Osteoblast (primary cell): ENCODE measurements at regions not wholly inside any gene's neighbourhood (a gene's known extent, or its start where the extent isn't known, plus 50 kb on each side); places are given as distances from the start of the nearest gene placed in this dataset. TPM values are rescaled to one million over a fixed set of nuclear protein-coding genes. Genes with fewer than 3 reads are reported as not detected.

ENCODE experiments used
- DNase-seq: peaks from one replicate; pipeline ENCODE4 v3.0.0; 2011; ENCODE audit warnings: low spot score, mixed read lengths; ENCODE audit not compliant: insufficient read length; ENCODE audit errors: missing footprints
- H2AFZ ChIP-seq: 2 replicates; pipeline ENCODE4 v1.6.0; 2011; ENCODE audit warnings: mild to moderate bottlenecking, low read length
- H3K27ac ChIP-seq: 2 replicates; pipeline ENCODE4 v1.5.1; 2011; ENCODE audit warnings: mild to moderate bottlenecking, low read depth, low read length, moderate library complexity
- H3K27me3 ChIP-seq: 2 replicates; pipeline ENCODE4 v1.6.0; 2012; ENCODE audit warnings: mild to moderate bottlenecking, control low read depth, inconsistent platforms, low read length, moderate library complexity; ENCODE audit not compliant: insufficient read depth
- H3K36me3 ChIP-seq: 2 replicates; pipeline ENCODE4 v1.5.1; 2011; ENCODE audit warnings: mild to moderate bottlenecking, low read length, control low read depth, moderate library complexity; ENCODE audit not compliant: insufficient read depth
- H3K4me1 ChIP-seq: 2 replicates; pipeline ENCODE4 v1.5.1; 2011; ENCODE audit warnings: mild to moderate bottlenecking, low read length, control low read depth, moderate library complexity; ENCODE audit not compliant: insufficient read depth
- H3K4me2 ChIP-seq: 2 replicates; pipeline ENCODE4 v1.6.0; 2011; ENCODE audit warnings: mild to moderate bottlenecking, low read length; ENCODE audit not compliant: insufficient read depth
- H3K4me3 ChIP-seq: fragments of 200-600 bp; sonication (generic); 3 replicates; pipeline ENCODE4 v1.5.1; 2012; ENCODE audit warnings: mild to moderate bottlenecking, low read length, inconsistent platforms; ENCODE audit not compliant: insufficient read depth
- H3K79me2 ChIP-seq: 2 replicates; pipeline ENCODE4 v1.6.0; 2012; ENCODE audit warnings: mild to moderate bottlenecking, low read length, control low read depth, inconsistent platforms; ENCODE audit not compliant: insufficient read depth
- H3K9me3 ChIP-seq: 2 replicates; pipeline ENCODE4 v1.5.1; 2011; ENCODE audit warnings: low read depth, low read length, control low read depth
- H4K20me1 ChIP-seq: 2 replicates; pipeline ENCODE4 v1.6.0; 2012; ENCODE audit warnings: mild to moderate bottlenecking, low read length, control low read depth; ENCODE audit not compliant: insufficient read depth
- small RNA-seq: library from RNA; depleted of rRNA; stranded (forward); fragments of <200 nt; gene quantifications from one replicate; pipeline ENCODE3, GENCODE V24; 2012
- TF ChIP-seq, protein P1 (sequence below): IDR thresholded peaks from 2 replicates; pipeline ENCODE4 v1.5.1; 2011; ENCODE audit warnings: mild to moderate bottlenecking, low read depth, low read length, moderate library complexity; ENCODE audit errors: extremely low read depth

DNA sequence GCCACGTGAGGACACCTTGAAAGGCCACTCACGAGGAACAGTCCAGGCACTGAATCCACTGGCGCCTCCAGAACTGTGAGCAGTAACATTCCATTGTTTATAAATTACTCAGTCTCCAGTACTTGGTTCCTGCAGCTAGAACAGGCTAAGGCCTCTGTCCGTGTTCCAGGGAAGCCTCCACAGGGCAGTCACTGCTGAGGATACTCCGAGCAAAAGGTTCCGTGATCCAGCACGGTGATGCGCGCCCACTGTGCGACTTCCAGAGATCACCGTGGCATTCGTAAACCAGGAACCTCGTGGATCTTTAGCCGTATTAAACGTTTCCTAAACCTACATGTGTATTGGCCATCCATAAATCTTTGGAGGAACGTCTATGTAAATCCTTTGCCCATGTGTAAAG, 51.5 kb upstream of the SALL3 start:
- Histone ChIP-seq H3K4me1 (no peaks in the 10 kb centered on the region), H3K27me3 (no peaks in the 10 kb centered on the region)
- DNase-seq, result no peak

GRCh38 chr18:78929516-78929915, 50.1 kb upstream of the SALL3 start:
- H3K27me3 ChIP-seq, result no peaks in the 10 kb centered on the region
- H3K9me3 ChIP-seq, result peaks cover 2% of the 10 kb centered on the region

More for the DNA sequence above, 51.5 kb upstream of the SALL3 start:
- Histone ChIP-seq H4K20me1 (no peaks in the 10 kb centered on the region), H3K4me3 (no peak overlapping the region), H3K9me3 (peaks cover 3% of the 10 kb centered on the region), H3K36me3 (no peaks in the 10 kb centered on the region), H2AFZ (no peak overlapping the region), H3K79me2 (no peaks in the 10 kb centered on the region), H3K4me2 (no peak overlapping the region), H3K27ac (no peak overlapping the region)
- TF ChIP-seq, protein P1, sequence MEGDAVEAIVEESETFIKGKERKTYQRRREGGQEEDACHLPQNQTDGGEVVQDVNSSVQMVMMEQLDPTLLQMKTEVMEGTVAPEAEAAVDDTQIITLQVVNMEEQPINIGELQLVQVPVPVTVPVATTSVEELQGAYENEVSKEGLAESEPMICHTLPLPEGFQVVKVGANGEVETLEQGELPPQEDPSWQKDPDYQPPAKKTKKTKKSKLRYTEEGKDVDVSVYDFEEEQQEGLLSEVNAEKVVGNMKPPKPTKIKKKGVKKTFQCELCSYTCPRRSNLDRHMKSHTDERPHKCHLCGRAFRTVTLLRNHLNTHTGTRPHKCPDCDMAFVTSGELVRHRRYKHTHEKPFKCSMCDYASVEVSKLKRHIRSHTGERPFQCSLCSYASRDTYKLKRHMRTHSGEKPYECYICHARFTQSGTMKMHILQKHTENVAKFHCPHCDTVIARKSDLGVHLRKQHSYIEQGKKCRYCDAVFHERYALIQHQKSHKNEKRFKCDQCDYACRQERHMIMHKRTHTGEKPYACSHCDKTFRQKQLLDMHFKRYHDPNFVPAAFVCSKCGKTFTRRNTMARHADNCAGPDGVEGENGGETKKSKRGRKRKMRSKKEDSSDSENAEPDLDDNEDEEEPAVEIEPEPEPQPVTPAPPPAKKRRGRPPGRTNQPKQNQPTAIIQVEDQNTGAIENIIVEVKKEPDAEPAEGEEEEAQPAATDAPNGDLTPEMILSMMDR, result no peak

More at GRCh38 chr18:78929516-78929915, 50.1 kb upstream of the SALL3 start:
- Histone ChIP-seq H3K36me3 (no peaks in the 10 kb centered on the region), H4K20me1 (no peaks in the 10 kb centered on the region), H3K79me2 (no peaks in the 10 kb centered on the region), H2AFZ (no peak overlapping the region), H3K4me3 (no peak overlapping the region), H3K27ac (no peak overlapping the region), H3K4me1 (no peaks in the 10 kb centered on the region), H3K4me2 (no peak overlapping the region)
- DNase-seq, result no peak
- TF ChIP-seq, protein P1, result no peak

Small RNA genes in the stretch of these regions (small RNA-seq; reads per million reads assigned to genes)
- gene RF00019 (not detected), gene RF00402 (not detected), gene RNA5SP461 (not detected), gene RNU6-655P (not detected)
